ENCODE measurements at regions not wholly inside any gene's neighbourhood (a gene's known extent, or its start where the extent isn't known, plus 50 kb on each side); places are given as distances from the start of the nearest gene placed in this dataset.

GRCh38 chr4:96099031-96099430 is 259.1 kb downstream of the PDHA2 start:
- no peak for DNase-seq

GRCh38 chr4:96102541-96103026 is 262.7 kb downstream of the PDHA2 start:
- DNase-seq = no peak

DNA sequence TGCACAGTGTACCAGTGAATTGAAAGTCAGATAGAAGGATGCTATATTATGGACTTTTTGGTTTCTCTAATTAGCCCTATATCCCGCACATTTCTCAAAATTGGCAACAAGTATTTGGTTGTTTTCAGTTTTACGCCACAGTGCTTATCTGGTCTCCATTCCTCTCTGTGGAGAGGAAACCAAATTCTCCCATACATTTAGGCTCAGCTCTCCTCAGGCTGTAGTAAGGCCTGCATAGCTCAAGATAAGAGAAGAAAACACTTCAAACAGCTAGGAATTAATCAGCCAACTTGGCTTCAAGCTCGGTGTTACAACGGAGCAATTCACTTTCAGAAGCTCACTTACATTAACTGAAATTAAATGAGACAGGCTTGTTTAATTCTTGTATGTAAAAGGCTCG is 263.2 kb downstream of the PDHA2 start:
- DNase-seq = no peak

DNA sequence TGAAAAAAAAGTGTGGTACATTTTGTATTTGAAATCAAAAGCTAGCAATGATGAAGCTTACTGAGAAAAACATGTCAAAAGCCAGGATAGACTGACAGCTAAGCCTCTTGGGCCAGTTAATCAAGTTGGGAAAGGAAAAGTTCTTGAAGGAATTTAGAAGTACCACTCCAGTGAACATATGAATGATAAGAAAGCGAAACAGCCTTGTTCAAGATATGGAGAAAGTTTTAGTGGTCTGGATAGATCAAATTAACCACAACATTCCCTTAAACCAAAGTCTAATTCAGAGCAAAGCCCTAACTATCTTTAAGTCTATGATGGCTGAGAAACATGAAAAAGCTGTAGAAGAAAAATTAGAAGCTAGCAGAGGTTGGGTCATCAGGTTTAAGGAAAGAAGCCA is 268.3 kb downstream of the PDHA2 start:
- no peak for DNase-seq

DNA sequence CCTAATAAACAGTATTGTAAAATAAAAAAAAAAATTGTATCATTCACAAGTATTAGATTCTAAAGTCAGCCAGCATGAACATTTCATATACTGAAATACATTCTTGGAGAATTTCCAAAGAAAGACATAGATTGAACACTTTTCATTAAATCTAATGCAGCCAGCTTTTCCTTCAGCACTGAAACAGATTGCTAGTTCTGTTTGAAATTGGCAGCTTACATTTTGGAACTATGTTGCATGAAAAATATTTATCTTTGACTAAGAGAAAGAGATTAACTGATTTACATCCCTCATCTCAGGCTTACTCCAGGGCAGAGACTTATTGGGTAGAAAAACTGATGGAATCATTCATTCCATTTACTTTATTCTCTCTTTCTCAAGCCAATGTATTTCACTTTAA is 272.7 kb downstream of the PDHA2 start:
- no peak for DNase-seq

DNA sequence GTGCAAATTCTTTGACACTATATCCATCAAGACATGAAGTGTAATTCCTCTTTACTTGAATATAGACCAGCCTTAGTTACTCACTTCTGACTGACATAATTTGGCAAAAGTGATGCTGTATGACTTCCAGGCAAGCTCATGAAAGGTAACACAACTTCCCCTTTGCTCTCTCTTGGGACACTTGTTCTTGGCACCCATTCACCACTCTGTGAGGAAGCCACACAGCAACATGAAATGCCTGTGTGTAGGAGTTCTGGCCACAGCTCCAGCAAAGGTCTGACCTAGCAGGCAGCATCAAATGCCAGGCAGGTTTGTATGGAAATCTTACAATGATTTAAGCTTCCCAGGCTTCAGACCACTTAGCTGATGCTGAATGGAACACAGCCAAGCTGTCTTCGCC is 280.3 kb downstream of the PDHA2 start:
- no peak for DNase-seq

DNA sequence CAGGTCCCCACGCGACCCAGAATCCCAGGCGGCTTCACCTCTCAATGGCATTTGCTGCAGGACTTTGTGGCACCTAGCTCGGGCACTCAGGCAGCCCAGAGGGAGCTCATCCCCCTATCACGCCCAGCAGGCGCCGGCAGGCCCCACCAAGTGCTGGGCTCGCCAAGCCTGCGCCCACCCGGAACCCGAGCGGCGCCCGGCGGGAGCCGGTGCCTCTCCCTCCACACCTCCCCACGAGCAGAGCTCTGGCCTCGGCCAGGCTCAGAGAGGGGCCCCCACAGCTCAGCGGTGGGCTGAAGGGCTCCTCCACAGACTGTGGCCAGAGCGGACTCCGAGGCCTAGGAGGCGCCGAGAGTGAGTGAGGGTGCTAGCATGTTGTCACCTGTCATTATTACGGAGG is 286.3 kb downstream of the PDHA2 start:
- DNase-seq = no peak

GRCh38 chr4:96131186-96131585 is 291.3 kb downstream of the PDHA2 start:
- DNase-seq = no peak

DNA sequence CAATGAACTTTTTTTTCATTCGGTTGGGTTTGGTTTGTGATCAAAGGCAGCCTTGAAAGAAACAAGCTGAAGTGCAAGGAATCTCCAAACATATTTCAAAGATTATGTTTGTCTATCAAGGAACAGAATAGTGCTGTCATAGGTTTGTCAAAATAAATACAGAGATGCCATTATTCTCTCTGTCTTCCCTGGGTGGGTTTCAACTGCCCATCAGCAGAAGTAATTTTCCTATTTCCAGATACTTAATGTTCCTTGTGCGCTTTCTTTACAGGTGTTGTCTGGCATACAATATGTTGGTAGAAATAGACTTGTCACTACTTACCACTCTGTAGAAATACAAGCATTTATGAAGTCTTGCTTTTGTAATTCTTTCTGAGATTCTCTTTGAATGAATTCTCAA is 294.9 kb downstream of the PDHA2 start:
- DNase-seq = no peak

DNA sequence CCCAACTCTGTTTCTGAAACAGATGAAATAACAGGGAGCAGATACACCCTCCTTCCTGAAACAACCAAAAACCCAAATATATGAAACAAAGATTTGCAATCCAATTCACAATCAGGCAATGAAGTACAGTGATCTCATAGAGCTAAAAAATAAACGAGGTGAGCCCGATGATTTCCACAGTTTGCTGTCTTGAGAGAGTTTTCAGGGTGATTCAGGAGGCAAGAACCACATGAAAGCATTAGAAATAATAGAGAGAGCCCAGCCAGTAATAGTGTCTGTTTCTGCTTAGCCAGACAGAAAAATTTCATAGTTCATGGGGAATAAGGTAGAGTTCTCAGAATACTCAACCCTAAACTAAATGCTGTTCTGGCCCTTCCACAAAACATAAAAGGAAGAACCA is 296.2 kb downstream of the PDHA2 start:
- DNase-seq = no peak

DNA sequence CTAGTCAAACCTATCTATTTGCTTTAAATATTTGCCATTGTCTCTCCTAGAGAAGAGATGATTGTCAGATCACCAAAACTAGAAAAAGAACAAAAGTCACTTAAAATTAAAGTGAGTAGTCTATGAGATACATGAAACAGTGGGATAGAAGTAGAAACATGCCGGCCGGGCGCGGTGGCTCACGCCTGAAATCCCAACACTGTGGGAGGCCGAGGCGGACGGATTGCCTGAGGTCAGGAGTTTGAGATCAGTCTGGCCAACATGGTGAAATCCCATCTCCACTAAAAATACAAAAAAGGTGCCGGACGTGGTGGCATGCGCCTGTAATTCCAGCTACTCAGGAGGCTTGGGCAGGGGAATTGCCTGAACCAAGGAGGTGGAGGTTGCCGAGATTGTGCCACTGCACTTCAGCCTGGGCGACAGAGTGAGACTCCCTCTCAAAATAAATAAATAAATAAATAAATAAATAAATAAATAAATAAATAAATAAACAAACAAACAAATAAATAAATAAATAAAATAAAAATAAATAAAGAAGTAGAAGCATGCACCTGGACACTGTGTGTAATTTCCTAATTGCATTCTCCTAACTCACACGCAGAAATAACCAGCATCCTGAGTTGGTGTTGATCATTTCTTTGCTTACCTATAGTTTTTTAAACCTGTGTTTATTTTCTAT is 299.5 kb downstream of the PDHA2 start:
- no peak for DNase-seq

DNA sequence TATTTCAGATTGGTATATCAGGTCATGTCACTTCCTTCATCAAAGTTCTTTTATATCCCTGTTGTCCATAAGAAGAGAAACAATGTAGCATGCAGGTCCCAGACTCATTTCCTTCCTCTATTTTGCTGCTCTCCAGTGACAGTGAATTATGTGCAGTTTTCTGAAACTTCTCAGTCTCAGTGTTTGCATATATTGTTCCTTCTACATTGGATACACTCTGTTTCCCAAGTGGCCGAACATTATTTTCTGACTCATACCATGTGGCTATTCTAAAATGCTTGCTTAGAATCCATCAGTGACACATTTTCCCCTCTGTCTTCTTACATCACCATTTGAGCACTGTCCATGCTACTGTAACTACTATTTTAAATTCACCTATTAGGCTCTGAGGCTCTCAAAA is 305.7 kb downstream of the PDHA2 start:
- no peak for DNase-seq

- DNase-seq = no peak
Measured at GRCh38 chr4:96146686-96147085, 306.8 kb downstream of the PDHA2 start.

DNA sequence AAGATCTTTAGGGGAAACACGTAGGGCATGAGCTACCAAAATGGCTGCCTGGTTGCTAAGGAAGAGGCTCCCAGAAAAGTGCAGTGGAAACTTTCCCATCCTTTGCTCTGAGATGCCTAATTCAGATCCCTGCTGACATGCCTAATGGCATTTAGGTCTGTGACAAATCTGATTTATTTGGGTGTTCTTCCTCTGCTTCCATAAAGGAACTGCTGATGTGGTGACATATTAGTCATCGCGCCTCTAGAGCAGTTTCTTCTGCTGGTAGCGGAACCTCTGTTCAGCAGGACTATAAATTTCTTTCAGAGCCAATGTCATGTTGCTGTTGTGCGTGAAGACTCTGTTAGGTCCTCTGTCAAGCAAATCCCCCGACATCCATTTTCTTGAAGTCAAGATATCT is 310.0 kb downstream of the PDHA2 start:
- no peak for DNase-seq

DNA sequence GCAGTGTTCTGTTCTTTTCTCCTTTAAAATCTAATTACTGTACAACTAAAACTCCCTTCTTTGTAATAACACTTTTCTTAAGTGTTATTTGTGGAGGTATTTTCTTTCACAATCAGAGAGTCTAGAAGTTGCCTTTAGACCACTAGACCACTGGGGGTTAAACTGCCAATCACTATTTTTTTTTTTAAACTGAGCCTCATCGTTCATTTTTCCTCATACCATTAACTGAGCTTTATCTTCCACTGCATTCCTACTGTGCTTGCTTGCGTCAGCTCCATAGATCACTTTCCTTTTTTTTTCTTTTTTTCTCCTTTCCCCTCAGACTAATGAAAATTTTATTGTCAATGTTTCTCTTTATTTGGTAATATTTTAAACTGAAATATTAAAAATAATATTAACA is 310.6 kb downstream of the PDHA2 start:
- no peak for DNase-seq

DNA sequence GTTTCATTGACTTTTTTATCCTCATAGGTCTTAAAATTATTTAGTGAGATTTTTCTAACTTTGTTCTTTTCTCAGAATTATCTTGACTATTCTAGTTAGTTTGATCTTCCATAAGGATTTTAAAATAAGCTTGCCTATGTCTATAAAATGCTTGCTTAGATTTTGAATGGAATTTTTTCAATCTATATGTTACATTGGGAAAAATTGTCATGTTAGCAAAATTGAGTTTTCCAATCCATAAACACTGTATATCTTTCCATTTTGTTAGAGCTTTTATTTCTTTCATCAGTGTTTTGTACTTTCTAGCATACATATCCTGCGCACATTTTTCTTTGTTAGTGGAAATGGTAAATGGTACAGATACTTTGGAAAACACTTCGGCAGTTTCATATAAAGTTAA is 312.9 kb downstream of the PDHA2 start:
- DNase-seq = no peak

- no peak for DNase-seq
Measured at GRCh38 chr4:96154676-96155075, 314.8 kb downstream of the PDHA2 start.

DNA sequence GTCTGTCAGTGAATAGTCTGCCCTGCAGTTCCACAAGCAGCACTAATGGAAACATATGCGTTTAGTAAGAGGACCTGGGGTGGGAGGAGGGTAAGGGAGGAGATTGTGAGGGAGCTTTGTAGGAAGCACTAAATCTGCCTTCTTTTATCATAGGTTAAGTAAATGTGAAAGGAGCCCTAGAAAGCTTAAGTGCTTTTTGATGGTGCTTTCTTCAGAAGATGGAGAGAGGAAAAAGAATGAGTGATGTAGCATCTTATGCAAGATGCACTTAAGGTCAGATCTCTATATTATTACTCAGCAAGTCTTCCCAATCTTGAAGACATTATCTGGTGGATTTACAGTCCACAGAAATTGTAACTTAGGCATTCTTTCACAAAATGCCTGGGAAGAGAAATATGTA is 322.7 kb downstream of the PDHA2 start:
- no peak for DNase-seq

- no peak for DNase-seq
Measured at GRCh38 chr4:96164814-96165351, 325.0 kb downstream of the PDHA2 start.

GRCh38 chr4:96166806-96167205 is 326.9 kb downstream of the PDHA2 start:
- DNase-seq = no peak

DNA sequence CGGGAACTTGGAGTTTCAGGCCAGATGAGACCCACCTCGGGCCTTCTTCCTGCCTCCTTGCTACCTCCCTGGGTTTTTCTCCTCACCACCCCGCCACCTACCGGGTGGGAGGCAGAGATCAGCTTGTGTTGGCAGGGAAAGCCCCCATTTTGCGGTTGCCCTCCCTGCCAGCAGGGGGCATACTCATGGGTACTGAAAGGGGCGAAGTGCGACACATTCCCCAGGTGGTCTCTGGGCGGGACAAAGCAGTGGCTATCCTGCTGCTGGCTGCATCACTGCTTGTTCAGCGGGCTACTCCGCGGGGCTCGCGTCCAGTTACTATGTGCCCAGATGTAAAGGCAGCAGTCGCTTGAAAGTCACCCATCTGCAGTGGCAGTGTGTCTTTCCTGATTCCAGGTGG is 330.3 kb downstream of the PDHA2 start:
- no peak for DNase-seq

DNA sequence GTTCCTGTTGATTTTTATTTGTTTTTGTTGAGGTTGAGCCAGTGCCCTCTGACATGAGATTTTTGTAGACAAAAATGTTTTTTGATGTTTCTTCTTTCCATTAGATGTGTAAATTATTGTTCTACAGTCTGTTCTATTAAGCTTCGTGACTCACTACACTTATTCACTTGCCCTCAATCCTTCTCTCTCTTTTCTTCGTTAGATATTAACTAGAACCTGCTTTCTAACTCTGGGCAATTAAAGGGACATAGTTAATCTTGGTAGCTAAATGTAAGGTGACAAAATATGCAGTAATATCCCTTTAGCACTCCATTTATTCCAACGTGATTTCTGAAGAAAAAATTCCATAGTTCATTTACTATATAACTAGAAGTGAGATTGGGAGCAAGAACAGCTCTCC is 333.9 kb downstream of the PDHA2 start:
- no peak for DNase-seq

DNA sequence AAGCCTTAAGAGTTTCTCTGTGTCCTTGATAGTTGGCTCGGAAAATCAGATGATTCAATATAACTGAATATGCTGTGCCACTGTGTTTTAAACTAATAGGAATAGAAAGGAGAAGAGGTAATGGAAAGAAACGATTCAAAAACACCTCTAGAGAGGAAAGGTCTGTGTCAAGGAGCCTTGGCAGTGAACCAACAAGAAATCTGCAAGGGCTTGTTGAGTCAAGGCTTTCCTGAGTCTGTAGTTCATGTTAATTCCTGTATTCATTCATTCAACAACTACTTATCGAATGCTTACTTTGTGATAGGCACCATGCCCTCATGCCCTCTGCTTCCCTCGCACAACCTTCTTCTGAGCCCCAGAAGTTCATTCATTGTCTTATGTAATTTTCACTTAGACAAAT is 336.0 kb downstream of the PDHA2 start:
- no peak for DNase-seq

DNA sequence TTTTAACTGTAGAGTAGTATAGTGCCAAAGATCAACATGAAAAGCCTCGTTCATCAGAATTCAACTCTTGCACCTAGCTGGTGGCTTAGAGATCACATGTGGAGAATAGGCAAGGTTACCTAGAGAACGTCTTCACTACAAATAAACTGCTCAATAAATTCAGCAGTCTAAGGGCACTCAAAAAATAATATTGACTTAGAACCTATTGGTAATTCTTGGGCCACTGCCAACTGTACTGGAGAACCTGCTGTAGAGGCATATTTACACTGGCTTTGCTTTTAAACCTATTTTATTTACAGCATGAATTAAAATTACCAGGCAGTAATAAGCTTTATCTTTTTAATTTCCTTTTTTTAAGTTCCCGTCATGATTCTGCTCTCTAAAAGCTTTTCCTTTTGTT is 343.7 kb downstream of the PDHA2 start:
- no peak for DNase-seq

DNA sequence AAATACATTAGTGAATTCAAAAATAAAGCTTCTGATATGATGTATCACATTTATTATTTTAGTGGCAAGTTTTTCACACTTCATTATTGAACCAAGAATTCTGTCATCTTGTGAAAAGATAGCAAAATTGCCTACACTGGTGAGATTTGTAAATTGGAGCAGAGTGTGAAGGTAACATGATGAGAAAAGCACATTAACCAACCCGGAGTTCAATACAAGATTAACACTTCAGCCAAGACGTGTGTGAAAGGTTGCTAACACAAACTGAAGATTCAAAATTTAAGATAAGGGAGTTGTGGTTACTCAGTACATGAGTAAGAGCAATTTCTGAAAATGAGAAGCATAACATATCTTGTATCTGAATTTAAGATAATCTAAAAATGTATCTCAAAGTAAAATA is 346.7 kb downstream of the PDHA2 start:
- DNase-seq = no peak
